Tibial artery (tissue), 4 donors: ENCODE measurements at regions not wholly inside any gene's neighbourhood (a gene's known extent, or its start where the extent isn't known, plus 50 kb on each side); places are given as distances from the start of the nearest gene placed in this dataset.

Experiments used
- DNase-seq, 2 donors: peaks; one replicate each; pipeline ENCODE4 v3.0.0-alpha.2; 2019
- H3K27ac ChIP-seq, 2 donors: fragments of 200-600 bp; sonication (generic) in 1 of 2; 1 replicate in 1 of 2; 2 replicates in 1 of 2; pipeline ENCODE4 v1.5.1; 2018 to 2019; ENCODE audit warnings: mild to moderate bottlenecking in 1 of 2
- H3K27me3 ChIP-seq, 2 donors: fragments of 200-600 bp; sonication (generic) in 1 of 2; one replicate each; pipeline versions ENCODE4 v1.5.1 to v1.6.0; 2016 to 2019
- H3K36me3 ChIP-seq, 3 donors: fragments of 200-600 bp; sonication (generic) in 2 of 3; one replicate each; pipeline ENCODE4 v1.5.1; 2016 to 2019; ENCODE audit warnings: mild to moderate bottlenecking in 2 of 3
- H3K4me1 ChIP-seq, 4 donors: fragments of 200-600 bp; sonication (generic) in 2 of 4; 1 replicate in 3 of 4; 2 replicates in 1 of 4; pipeline ENCODE4 v1.5.1; 2016 to 2019
- H3K4me3 ChIP-seq, 2 donors: fragments of 200-600 bp; sonication (generic) in 1 of 2; 1 replicate in 1 of 2; 2 replicates in 1 of 2; pipeline ENCODE4 v1.5.1; 2018 to 2019; ENCODE audit warnings: mild to moderate bottlenecking in 2 of 2
- H3K9me3 ChIP-seq, 3 donors: fragments of 200-600 bp; sonication (generic) in 1 of 3; one replicate each; pipeline ENCODE4 v1.5.1; 2016 to 2019
- CTCF ChIP-seq, 2 experiments: fragments of 200-600 bp in 1 of 2; fragments of 450-650 bp in 1 of 2; IDR thresholded peaks; one replicate each; pipeline ENCODE4 v1.5.1; 2017 to 2019; ENCODE audit warnings: antibody characterized with exemption in 2 of 2, mild to moderate bottlenecking in 1 of 2, moderate library complexity in 1 of 2
- intact Hi-C: fragments of 100-400 bp; cut with DNase I; formaldehyde crosslinking; loops from one replicate; pipeline ENCODE4 v1.15.0; 2023; ENCODE audit warnings: low total_unique reads

GRCh38 chr4:156636381-156636780 is 335.2 kb downstream of the PDGFC start:
- no peak overlapping the region for H3K4me3 ChIP-seq
- H3K36me3 ChIP-seq: no peaks in the 10 kb centered on the region
- H3K4me1 ChIP-seq: peaks cover 0 to 40% (median 5%) of the 10 kb centered on the region in 4 donors
- no peaks in the 10 kb centered on the region for H3K9me3 ChIP-seq
- TF ChIP-seq CTCF (IDR thresholded peaks at IDR 0.05): no peak
- intact Hi-C loops: no loop called here
- no peak for DNase-seq
- H3K27ac ChIP-seq: no peak overlapping the region
- H3K27me3 ChIP-seq: no peaks in the 10 kb centered on the region

GRCh38 chr4:156635051-156635450 is 336.5 kb downstream of the PDGFC start:
- Histone ChIP-seq H3K36me3 (no peaks in the 10 kb centered on the region), H3K4me3 (no peak overlapping the region), H3K27ac (no peak overlapping the region), H3K9me3 (no peaks in the 10 kb centered on the region), H3K27me3 (no peaks in the 10 kb centered on the region), H3K4me1 (peaks cover 0 to 40% (median 5%) of the 10 kb centered on the region in 4 donors)
- no peak for TF ChIP-seq CTCF (IDR thresholded peaks at IDR 0.05)
- no peak for DNase-seq
- intact Hi-C loops: no loop called here

- Histone ChIP-seq H3K9me3 (no peaks in the 10 kb centered on the region), H3K27me3 (no peaks in the 10 kb centered on the region), H3K36me3 (no peaks in the 10 kb centered on the region), H3K4me1 (peaks cover 0 to 40% (median 5%) of the 10 kb centered on the region in 4 donors), H3K27ac (no peak overlapping the region), H3K4me3 (no peak overlapping the region)
- no peak for TF ChIP-seq CTCF (IDR thresholded peaks at IDR 0.05)
- DNase-seq: no peak
- intact Hi-C loops: no loop called here
Observed at GRCh38 chr4:156634612-156635011, 337.0 kb downstream of the PDGFC start.

- no peaks in the 10 kb centered on the region for H3K9me3 ChIP-seq
- H3K4me3 ChIP-seq: no peak overlapping the region
- H3K27me3 ChIP-seq: no peaks in the 10 kb centered on the region
- no peak for TF ChIP-seq CTCF (IDR thresholded peaks at IDR 0.05)
- H3K27ac ChIP-seq: no peak overlapping the region
- DNase-seq: no peak
- no peaks in the 10 kb centered on the region for H3K36me3 ChIP-seq
- intact Hi-C loops: no loop called here
- peaks cover 0 to 40% (median 5%) of the 10 kb centered on the region in 4 donors for H3K4me1 ChIP-seq
Observed at GRCh38 chr4:156633847-156634246, 337.8 kb downstream of the PDGFC start.

- Histone ChIP-seq H3K27me3 (no peaks in the 10 kb centered on the region), H3K36me3 (no peaks in the 10 kb centered on the region), H3K27ac (no peak overlapping the region), H3K4me3 (no peak overlapping the region), H3K4me1 (peaks cover 0 to 13% (median 0%) of the 10 kb centered on the region in 4 donors), H3K9me3 (no peaks in the 10 kb centered on the region)
- DNase-seq: no peak
- intact Hi-C loops: no loop called here
- no peak for TF ChIP-seq CTCF (IDR thresholded peaks at IDR 0.05)
Observed at GRCh38 chr4:156628858-156629257, 342.7 kb downstream of the PDGFC start.

GRCh38 chr4:156623376-156623775 is 348.2 kb downstream of the PDGFC start:
- TF ChIP-seq CTCF (IDR thresholded peaks at IDR 0.05): no peak
- no peak overlapping the region for H3K4me3 ChIP-seq
- intact Hi-C loops: no loop called here
- no peak overlapping the region for H3K27ac ChIP-seq
- DNase-seq: no peak
- H3K36me3 ChIP-seq: no peaks in the 10 kb centered on the region
- H3K4me1 ChIP-seq: peaks cover 0 to 8% (median 0%) of the 10 kb centered on the region in 4 donors
- no peaks in the 10 kb centered on the region for H3K9me3 ChIP-seq
- H3K27me3 ChIP-seq: no peaks in the 10 kb centered on the region
